HCT116 (cell line): ENCODE measurements at regions not wholly inside any gene's neighbourhood (a gene's known extent, or its start where the extent isn't known, plus 50 kb on each side); places are given as distances from the start of the nearest gene placed in this dataset.
"Not testable (repeated sequence)": the region's sequence is repeated elsewhere in the genome, so short reads cannot be mapped to it uniquely, and the experiment has no call there.

ENCODE experiments used
- ATAC-seq: fragments of 200-7000 bp; cut with Tn5 transposase; 2 replicates; pipeline ENCODE4 v1.9.1; 2020; ENCODE audit warnings: mild to moderate bottlenecking, moderate library complexity
- BruUV-seq: library from RNA; stranded (reverse); fragments of 400-500 nt; replicated peaks from 2 replicates; lab custom pipeline; 2021; lab: Mats Ljungman, UMichigan
- CTCF ChIA-PET: fragments of 300-600 bp; sonication (Branson Sonifier 250); formaldehyde crosslinking; loops from one replicate; lab custom pipeline; 2021; ENCODE audit warnings: antibody characterized with exemption; lab: Charles Lee
- POLR2A ChIA-PET: fragments of 300-600, 350-600 bp; sonication (Branson Sonifier 250); formaldehyde crosslinking; loops from one replicate; lab custom pipeline; 2021; ENCODE audit warnings: antibody characterized with exemption; lab: Charles Lee
- RAD21 ChIA-PET, 2 experiments: fragments of 300-600 bp; sonication (Branson Sonifier 250); formaldehyde crosslinking; loops; one replicate each; lab custom pipeline; 2023; ENCODE audit warnings: low total read pairs in 2 of 2; ENCODE audit not compliant: uncharacterized antibody in 2 of 2, unreplicated experiment in 2 of 2, low non-redundant PET in 1 of 2; lab: Charles Lee
- DNase-seq: peaks from one replicate; pipeline ENCODE4 v3.0.0-alpha.2; 2010; ENCODE audit warnings: low read depth, low spot score
- H2AFZ ChIP-seq: fragments of 200-600 bp; shearing (Covaris generic), sonication (generic); 2 replicates; pipeline ENCODE4 v1.6.1; 2017; ENCODE audit warnings: low read depth, mixed run types, mixed read lengths, antibody characterized with exemption, low read length; ENCODE audit not compliant: poor library complexity, severe bottlenecking
- H3K27ac ChIP-seq: 2 replicates; pipeline ENCODE4 v1.5.1; 2012; ENCODE audit warnings: low read depth, low read length
- H3K27me3 ChIP-seq: fragments of 200-600 bp; sonication (generic); 2 replicates; pipeline ENCODE4 v1.6.1; 2016; ENCODE audit warnings: mixed run types, low read length, mixed read lengths; ENCODE audit not compliant: insufficient read depth
- H3K36me3 ChIP-seq, 2 experiments: fragments of 200-500 bp in 1 of 2; fragments of 200-600 bp in 1 of 2; sonication (Bioruptor generic) in 1 of 2; sonication (generic) in 1 of 2; 2 replicates each; pipeline versions ENCODE4 v1.5.1 to v1.6.1; 2014 to 2016; ENCODE audit warnings: low read length in 2 of 2, inconsistent platforms in 1 of 2, mixed read lengths in 1 of 2, mixed run types in 1 of 2; ENCODE audit not compliant: insufficient read depth in 2 of 2, control insufficient read depth in 1 of 2
- H3K4me1 ChIP-seq, 2 experiments: fragments of 200-600 bp in 1 of 2; sonication (generic) in 1 of 2; 2 replicates each; pipeline versions ENCODE4 v1.5.1 to v1.6.1; 2012 to 2017; ENCODE audit warnings: low read length in 2 of 2, inconsistent platforms in 1 of 2, mild to moderate bottlenecking in 1 of 2, mixed read lengths in 1 of 2, mixed run types in 1 of 2, moderate library complexity in 1 of 2; ENCODE audit not compliant: insufficient read depth in 2 of 2, control insufficient read depth in 1 of 2
- H3K4me2 ChIP-seq: fragments of 200-600 bp; sonication (generic); 2 replicates; pipeline ENCODE4 v1.6.1; 2017; ENCODE audit warnings: mixed run types, low read length, mixed read lengths
- H3K4me3 ChIP-seq, 2 experiments: fragments of 200-600 bp in 1 of 2; sonication (generic) in 1 of 2; replicated peaks in 1 of 2; 2 replicates each; pipeline ENCODE4 v1.5.1; 2011 to 2016; ENCODE audit warnings: low read length in 2 of 2, control low read depth in 1 of 2, low read depth in 1 of 2, mild to moderate bottlenecking in 1 of 2, mixed read lengths in 1 of 2, mixed run types in 1 of 2
- H3K79me2 ChIP-seq: fragments of 200-600 bp; sonication (generic); 2 replicates; pipeline ENCODE4 v1.6.1; 2017; ENCODE audit warnings: mild to moderate bottlenecking, mixed run types, low read length, moderate library complexity, mixed read lengths; ENCODE audit not compliant: insufficient read depth
- H3K9ac ChIP-seq: fragments of 200-600 bp; sonication (generic); 2 replicates; pipeline ENCODE4 v1.6.1; 2016; ENCODE audit warnings: low read length, mixed read lengths
- H3K9me2 ChIP-seq: fragments of 200-600 bp; sonication (generic), shearing (Covaris generic); 2 replicates; pipeline ENCODE4 v1.6.1; 2017; ENCODE audit warnings: mixed run types, mild to moderate bottlenecking, moderate library complexity; ENCODE audit not compliant: insufficient read depth
- H3K9me3 ChIP-seq, 2 experiments: fragments of 200-500 bp in 1 of 2; fragments of 200-600 bp in 1 of 2; sonication (Bioruptor generic) in 1 of 2; sonication (generic) in 1 of 2; 2 replicates each; pipeline ENCODE4 v1.6.1; 2014 to 2017; ENCODE audit warnings: low read length in 2 of 2, mixed read lengths in 2 of 2, inconsistent platforms in 1 of 2, low read depth in 1 of 2, mild to moderate bottlenecking in 1 of 2, mixed run types in 1 of 2, moderate library complexity in 1 of 2; ENCODE audit not compliant: control insufficient read depth in 1 of 2, insufficient read depth in 1 of 2
- H4K20me1 ChIP-seq: fragments of 200-600 bp; sonication (generic), shearing (Covaris generic); 2 replicates; pipeline ENCODE4 v1.6.1; 2017; ENCODE audit warnings: mixed run types, mild to moderate bottlenecking, moderate library complexity; ENCODE audit not compliant: insufficient read depth
- CBX3 ChIP-seq: IDR thresholded peaks from 2 replicates; pipeline ENCODE4 v1.6.1; 2012; ENCODE audit warnings: low read depth
- ELF1 ChIP-seq: IDR thresholded peaks from 2 replicates; pipeline ENCODE4 v1.6.1; 2012; ENCODE audit warnings: low read depth, borderline replicate concordance
- EZH2phosphoT487 ChIP-seq: fragments of 200-600 bp; IDR thresholded peaks from 2 replicates; pipeline ENCODE4 v1.6.1; 2018; ENCODE audit warnings: antibody characterized with exemption, borderline replicate concordance
- POLR2A ChIP-seq: IDR thresholded peaks from 2 replicates; pipeline ENCODE4 v1.7.0; 2011; ENCODE audit warnings: borderline replicate concordance; ENCODE audit not compliant: insufficient read depth, insufficient read length; ENCODE audit errors: extremely low read depth
- RAD21 ChIP-seq: IDR thresholded peaks from 2 replicates; pipeline ENCODE4 v1.6.1; 2012; ENCODE audit warnings: low read depth, mild to moderate bottlenecking
- SIN3A ChIP-seq: IDR thresholded peaks from 2 replicates; pipeline ENCODE4 v1.6.1; 2012; ENCODE audit warnings: low read depth
- ZNF274 ChIP-seq: fragments of 200-500 bp; sonication (Bioruptor generic); IDR thresholded peaks from 2 replicates; pipeline ENCODE4 v1.6.1; 2014; ENCODE audit warnings: mild to moderate bottlenecking, low read depth, low read length, inconsistent platforms
- intact Hi-C: fragments of 100-400 bp; cut with micrococcal nuclease; formaldehyde crosslinking; loops from 2 replicates; pipeline ENCODE4 v1.10.0; 2022

- H3K79me2 ChIP-seq: no peaks in the 10 kb centered on the region
- POLR2A ChIA-PET: no interaction called here
- no peak overlapping the region for H3K4me2 ChIP-seq
- no peaks in the 10 kb centered on the region for H3K36me3 ChIP-seq
- TF ChIP-seq POLR2A: no peak
- TF ChIP-seq ZNF274: no peak
- TF ChIP-seq SIN3A: no peak
- TF ChIP-seq RAD21: no peak
- TF ChIP-seq EZH2phosphoT487: no peak
- TF ChIP-seq ELF1: no peak
- no peak for TF ChIP-seq CBX3
- TF ChIP-seq, all 23 proteins: peak for 0
- Histone ChIP-seq H3K9me2 (no peaks in the 10 kb centered on the region), H3K27me3 (no peaks in the 10 kb centered on the region), H3K4me1 (peaks cover 12 to 20% of the 10 kb centered on the region in 2 experiments; a peak in 3 of 4 replicates), H3K4me3 (no peak overlapping the region), H3K9ac (no peak overlapping the region), H2AFZ (no peak overlapping the region), H4K20me1 (no peaks in the 10 kb centered on the region), H3K27ac (no peak overlapping the region), H3K9me3 (no peaks in the 10 kb centered on the region)
- BruUV-seq: no TSS peak
- intact Hi-C loops: no loop called here
- CTCF ChIA-PET: interaction anchor here (1.0 kb wide), 1 partner anchor 79 kb away, joined by 3 read pairs; no protein-coding TSS in a partner anchor
- DNase-seq (no peak), ATAC-seq (no peak)
- RAD21 ChIA-PET: no interaction called here
Measured at GRCh38 chr16:85532147-85532546, 81.0 kb upstream of the GSE1 start.

- DNase-seq, H3K27ac ChIP-seq, RAD21 ChIA-PET, H3K4me2 ChIP-seq, H3K36me3 ChIP-seq, intact Hi-C loops, BruUV-seq, H3K27me3 ChIP-seq, POLR2A ChIA-PET, H4K20me1 ChIP-seq, H3K9me3 ChIP-seq, CTCF ChIA-PET, H3K9ac ChIP-seq, H3K9me2 ChIP-seq, H2AFZ ChIP-seq, ATAC-seq, H3K79me2 ChIP-seq, H3K4me3 ChIP-seq: not testable (repeated sequence)
- H3K4me1 ChIP-seq: peaks cover 0 to 10% of the 10 kb centered on the region in 2 experiments; a peak in 3 of 4 replicates
Measured at GRCh38 chr16:85533593-85533992, 79.5 kb upstream of the GSE1 start.
